Ascending aorta (tissue), 2 donors: ENCODE measurements at regions not wholly inside any gene's neighbourhood (a gene's known extent, or its start where the extent isn't known, plus 50 kb on each side); places are given as distances from the start of the nearest gene placed in this dataset.

Experiments
- DNase-seq, 2 donors: peaks; one replicate each; pipeline ENCODE4 v3.0.0-alpha.2; 2019; ENCODE audit warnings: low spot score in 2 of 2
- H3K27ac ChIP-seq, 2 donors: fragments of 200-600 bp; sonication (generic); one replicate each; pipeline ENCODE4 v1.5.1; 2016 to 2017; ENCODE audit warnings: mild to moderate bottlenecking in 1 of 2
- H3K27me3 ChIP-seq: fragments of 200-600 bp; sonication (generic); one replicate; pipeline ENCODE4 v1.5.1; 2017
- H3K36me3 ChIP-seq, 2 donors: fragments of 200-600 bp; sonication (generic); one replicate each; pipeline ENCODE4 v1.5.1; 2016
- H3K4me1 ChIP-seq, 2 donors: fragments of 200-600 bp; sonication (generic); one replicate each; pipeline ENCODE4 v1.5.1; 2016 to 2017; ENCODE audit warnings: mild to moderate bottlenecking in 1 of 2
- H3K4me3 ChIP-seq, 2 donors: fragments of 200-600 bp; sonication (generic); one replicate each; pipeline ENCODE4 v1.5.1; 2016 to 2017; ENCODE audit warnings: mild to moderate bottlenecking in 1 of 2
- H3K9me3 ChIP-seq, 2 donors: fragments of 200-600 bp; sonication (generic); one replicate each; pipeline ENCODE4 v1.5.1; 2016
- CTCF ChIP-seq, 3 experiments: fragments of 200-600 bp in 2 of 3; fragments of 450-650 bp in 1 of 3; sonication (generic) in 2 of 3; IDR thresholded peaks; one replicate each; pipeline ENCODE4 v1.5.1; 2016 to 2019; ENCODE audit warnings: antibody characterized with exemption in 3 of 3, mild to moderate bottlenecking in 1 of 3, moderate library complexity in 1 of 3
- intact Hi-C: fragments of 100-400 bp; cut with DNase I; formaldehyde crosslinking; loops from one replicate; pipeline ENCODE4 v1.15.1; 2023

- intact Hi-C loops = loop anchor here (10.0 kb wide), 1 partner anchor 316 kb away; the partner anchor contains the start of gene TGFB2
Observed at GRCh38 chr1:218660678-218661053, 315.5 kb downstream of the TGFB2 start.

GRCh38 chr1:218661411-218661810 lies 316.3 kb downstream of the TGFB2 start:
- Histone ChIP-seq H3K4me1 (peaks cover 0 to 11% of the 10 kb centered on the region in 2 donors), H3K36me3 (no peaks in the 10 kb centered on the region), H3K4me3 (no peak overlapping the region), H3K9me3 (no peaks in the 10 kb centered on the region), H3K27ac (no peak overlapping the region), H3K27me3 (no peaks in the 10 kb centered on the region)
- no peak for TF ChIP-seq CTCF (IDR thresholded peaks at IDR 0.05)
- DNase-seq = no peak
- intact Hi-C loops = loop anchor here (10.0 kb wide), 1 partner anchor 317 kb away; the partner anchor contains the start of gene TGFB2

More at GRCh38 chr1:218660678-218661053, 315.5 kb downstream of the TGFB2 start:
- Histone ChIP-seq H3K9me3 (no peaks in the 10 kb centered on the region), H3K27ac (peak overlapping the region; percentile 10 to 40), H3K4me1 (peaks cover 0 to 11% of the 10 kb centered on the region in 2 donors), H3K27me3 (no peaks in the 10 kb centered on the region), H3K4me3 (no peak overlapping the region), H3K36me3 (no peaks in the 10 kb centered on the region)
- DNase-seq = no peak
- no peak for TF ChIP-seq CTCF (IDR thresholded peaks at IDR 0.05)

GRCh38 chr1:218664385-218665170 lies 319.4 kb downstream of the TGFB2 start:
- DNase-seq = no peak
- Histone ChIP-seq H3K36me3 (no peaks in the 10 kb centered on the region), H3K27me3 (no peaks in the 10 kb centered on the region), H3K4me1 (peaks cover 0 to 11% of the 10 kb centered on the region in 2 donors), H3K27ac (no peak overlapping the region), H3K4me3 (no peak overlapping the region), H3K9me3 (no peaks in the 10 kb centered on the region)
- intact Hi-C loops = loop anchor here (10.0 kb wide), 1 partner anchor 320 kb away; the partner anchor contains the start of gene TGFB2
- no peak for TF ChIP-seq CTCF (IDR thresholded peaks at IDR 0.05)

- Histone ChIP-seq H3K4me1 (peaks cover 0 to 4% of the 10 kb centered on the region in 2 donors), H3K4me3 (no peak overlapping the region), H3K9me3 (no peaks in the 10 kb centered on the region), H3K27ac (no peak overlapping the region), H3K27me3 (no peaks in the 10 kb centered on the region), H3K36me3 (no peaks in the 10 kb centered on the region)
- no peak for TF ChIP-seq CTCF (IDR thresholded peaks at IDR 0.05)
- peak; percentile 29 to 83 for DNase-seq
- intact Hi-C loops = loop anchor here (10.0 kb wide), 1 partner anchor 320 kb away; the partner anchor contains the start of gene TGFB2
Observed at GRCh38 chr1:218665221-218665620, 320.1 kb downstream of the TGFB2 start.

GRCh38 chr1:218666263-218666662 lies 321.1 kb downstream of the TGFB2 start:
- H3K27ac ChIP-seq = no peak overlapping the region
- intact Hi-C loops = loop anchor here (10.0 kb wide), 1 partner anchor 321 kb away; the partner anchor contains the start of gene TGFB2
- H3K4me1 ChIP-seq = no peaks in the 10 kb centered on the region
- H3K9me3 ChIP-seq = no peaks in the 10 kb centered on the region
- no peaks in the 10 kb centered on the region for H3K27me3 ChIP-seq
- H3K4me3 ChIP-seq = no peak overlapping the region
- no peaks in the 10 kb centered on the region for H3K36me3 ChIP-seq
- TF ChIP-seq CTCF (IDR thresholded peaks at IDR 0.05) = no peak
- DNase-seq = no peak
